ENCODE measurements at regions not wholly inside any gene's neighbourhood (a gene's known extent, or its start where the extent isn't known, plus 50 kb on each side); places are given as distances from the start of the nearest gene placed in this dataset.

DNA sequence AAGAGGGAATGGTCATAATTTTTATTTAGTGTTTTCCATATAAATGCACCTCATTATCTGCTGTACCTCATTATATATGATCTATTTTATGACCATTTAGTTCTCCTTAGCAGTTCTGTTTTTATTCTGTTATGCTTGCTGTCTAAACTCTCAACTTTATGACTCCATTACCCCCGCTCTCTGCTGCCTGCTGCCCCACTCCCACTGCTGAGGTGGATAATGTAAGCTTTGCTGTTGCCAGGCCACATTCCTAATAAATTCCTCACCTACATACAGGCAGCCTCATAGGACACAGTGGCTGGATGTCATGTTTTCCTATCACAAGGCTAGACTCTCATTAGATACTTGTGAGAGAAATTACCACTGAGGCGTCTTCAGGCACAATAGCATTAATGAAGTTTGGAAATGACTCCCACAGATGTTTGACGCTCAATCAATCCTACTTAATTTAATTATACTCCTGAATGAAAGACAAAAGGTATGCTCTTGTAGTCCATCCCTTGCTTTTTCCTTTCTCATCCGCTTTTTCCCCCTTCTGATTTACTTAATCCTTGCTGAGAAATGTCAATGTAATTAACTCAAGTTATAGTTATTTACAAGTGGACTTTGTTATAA lies 497.5 kb upstream of the IGFBP7 start:
- DNase-seq (ENCODE audit: low read depth) = no peak

DNA sequence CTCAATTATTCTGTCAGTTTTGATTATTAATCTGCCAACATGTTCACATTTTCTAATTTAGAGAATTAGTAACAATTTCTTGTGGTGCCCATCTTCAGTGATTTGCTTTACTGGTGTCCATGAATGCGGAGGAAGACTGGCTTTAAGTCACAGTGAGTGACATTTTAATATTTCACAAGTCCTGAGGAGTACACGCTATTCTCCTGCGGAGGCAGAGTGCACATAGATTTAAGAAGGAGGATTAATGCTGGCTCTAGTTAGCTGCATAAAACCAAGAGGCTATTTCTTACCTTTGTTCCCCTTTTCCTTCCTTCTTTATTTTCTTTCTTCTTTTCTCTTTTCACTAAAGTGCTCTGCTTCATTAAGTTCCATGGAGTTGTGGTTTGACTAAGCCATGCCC lies 495.2 kb upstream of the IGFBP7 start:
- DNase-seq (ENCODE audit: low read depth) = no peak

DNA sequence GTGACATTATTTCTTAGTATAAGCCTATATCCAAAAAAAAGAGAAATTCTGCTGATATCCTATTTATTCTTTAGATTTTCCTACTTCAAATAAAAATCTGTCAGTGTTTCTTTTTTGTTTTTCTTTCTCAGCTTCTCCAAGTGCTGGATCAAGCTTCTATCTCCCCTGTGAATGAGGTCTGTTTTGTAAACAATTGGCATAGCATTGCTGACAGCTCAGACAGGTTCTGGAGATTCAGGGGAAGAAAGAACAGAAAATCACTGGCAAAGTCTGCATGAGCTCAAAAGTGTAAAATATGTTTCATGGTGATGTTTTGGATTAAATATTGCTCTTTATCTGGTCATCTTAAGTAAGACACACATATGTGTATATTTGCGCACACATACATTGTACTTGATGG lies 492.0 kb upstream of the IGFBP7 start:
- DNase-seq (ENCODE audit: low read depth) = no peak

DNA sequence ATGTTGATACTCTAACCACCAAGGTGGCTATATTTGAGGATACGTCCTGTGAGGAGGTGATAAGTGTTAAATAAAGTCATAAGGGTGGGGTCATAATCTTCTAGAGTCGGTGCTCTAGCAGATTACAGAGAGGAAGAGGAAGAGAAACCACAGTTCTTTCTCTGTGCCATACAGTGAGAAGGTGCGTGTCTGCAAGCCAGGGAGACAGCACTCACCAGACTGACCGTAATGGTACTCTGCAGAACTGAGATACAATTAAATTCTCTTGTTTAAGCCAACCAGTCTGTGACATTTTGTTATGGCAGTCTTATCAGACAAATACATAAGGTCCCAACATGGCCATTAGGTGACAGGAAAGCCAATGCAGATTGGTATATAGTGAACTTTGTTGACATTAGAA lies 480.9 kb upstream of the IGFBP7 start:
- DNase-seq (ENCODE audit: low read depth) = no peak

DNA sequence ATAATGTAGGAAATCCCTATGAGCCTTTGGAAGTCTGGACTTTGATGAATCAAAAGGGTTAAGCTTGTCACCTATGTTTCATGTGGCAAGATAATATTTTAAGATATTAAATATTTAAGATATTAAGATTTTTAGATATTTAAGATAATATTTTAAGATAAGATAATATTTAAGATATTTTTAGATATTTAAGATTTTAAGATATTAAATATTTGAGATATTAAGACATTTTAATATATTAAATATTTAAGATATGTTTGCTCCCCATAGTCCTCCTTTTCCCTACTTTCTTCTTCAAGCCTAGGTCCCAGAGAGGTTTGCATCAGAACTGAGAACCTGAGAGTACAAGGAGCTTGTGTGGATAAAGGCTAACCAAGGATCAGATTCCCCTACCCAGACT lies 478.4 kb upstream of the IGFBP7 start:
- no peak for DNase-seq (ENCODE audit: low read depth)

DNA sequence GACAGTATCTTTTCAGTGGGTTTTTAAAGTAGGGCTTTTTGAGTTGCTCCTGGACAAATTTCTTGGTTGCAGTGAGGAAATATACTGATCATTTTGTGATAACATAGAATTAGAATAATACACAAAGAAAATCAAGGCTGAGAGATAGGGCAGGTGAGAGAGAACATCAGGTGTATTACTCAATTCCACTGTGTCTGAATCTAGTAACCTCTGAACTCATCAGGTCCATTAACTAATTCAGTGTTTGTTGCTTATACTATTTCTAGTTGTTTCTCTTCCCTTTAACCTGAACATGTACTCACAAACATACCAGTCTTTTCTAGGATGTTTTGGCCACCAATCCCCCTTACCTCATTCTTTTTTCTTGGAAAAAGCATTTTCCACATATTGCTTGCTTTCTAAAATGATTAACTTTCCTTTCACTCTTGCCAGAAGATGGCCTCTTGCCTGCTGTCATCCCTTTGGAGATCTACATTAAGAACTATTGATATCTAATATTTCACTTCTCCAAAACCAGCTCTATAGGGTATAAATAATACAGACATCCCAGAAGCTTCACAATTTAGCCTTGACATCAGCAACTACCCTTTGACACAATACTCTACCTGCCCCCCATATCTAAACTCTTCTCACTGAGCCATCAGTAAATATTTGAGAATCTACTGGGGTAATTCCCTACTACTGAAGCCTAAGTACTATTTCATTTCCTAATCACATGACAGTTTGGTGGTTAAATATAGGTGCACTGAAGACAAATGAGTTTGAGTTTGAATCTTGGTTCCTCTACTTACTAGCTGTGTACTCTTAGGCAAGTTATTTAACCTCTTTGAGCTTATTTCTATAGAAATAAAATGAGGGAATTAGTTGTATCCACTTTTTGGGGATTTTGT lies 470.8 kb upstream of the IGFBP7 start:
- no peak for DNase-seq (ENCODE audit: low read depth)

DNA sequence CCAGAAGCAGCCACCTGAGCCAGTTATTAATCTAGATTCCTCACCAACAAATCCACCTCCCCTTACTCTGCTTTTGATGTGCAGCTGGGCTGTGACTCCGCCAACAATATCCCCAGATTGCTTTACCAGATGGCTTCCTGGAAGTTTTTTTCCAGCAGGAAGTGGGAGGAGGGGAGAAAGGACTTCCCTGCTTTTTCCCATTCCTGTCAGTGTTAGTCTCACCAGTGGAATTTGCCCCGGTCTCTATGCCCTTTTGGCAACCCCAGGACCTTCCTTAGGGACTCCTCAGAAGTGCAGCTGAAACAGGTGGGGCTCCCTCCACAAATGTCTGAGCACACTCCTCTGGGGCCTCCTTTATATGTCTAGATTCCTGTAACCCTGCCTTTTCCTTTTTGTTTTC lies 465.2 kb upstream of the IGFBP7 start:
- DNase-seq (ENCODE audit: low read depth) = no peak

DNA sequence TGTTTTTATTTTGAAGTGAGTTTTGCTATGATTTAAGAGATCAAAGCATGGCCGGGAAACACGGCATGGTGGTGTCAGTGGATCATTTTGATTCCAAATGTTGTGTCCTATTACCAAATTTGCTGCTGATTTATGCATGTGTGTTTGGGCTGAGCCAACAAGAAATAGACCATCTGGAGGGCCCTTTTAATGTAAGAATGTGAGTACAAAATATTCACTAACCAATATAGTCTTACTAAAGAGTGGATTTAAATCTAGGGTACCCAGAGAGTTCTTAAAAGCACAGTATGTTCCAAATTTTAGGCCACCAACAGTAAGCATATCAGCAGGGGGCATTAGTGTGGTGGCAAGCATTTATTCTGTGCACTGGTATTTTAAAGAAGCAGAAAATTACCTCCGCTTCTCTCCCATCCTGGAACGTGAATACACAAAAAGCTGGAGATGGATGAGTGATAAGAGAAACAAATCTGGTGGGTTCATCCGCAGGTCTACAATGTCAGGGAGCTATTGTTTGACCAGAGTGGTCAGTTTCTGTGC lies 444.4 kb upstream of the IGFBP7 start:
- DNase-seq (ENCODE audit: low read depth) = no peak

DNA sequence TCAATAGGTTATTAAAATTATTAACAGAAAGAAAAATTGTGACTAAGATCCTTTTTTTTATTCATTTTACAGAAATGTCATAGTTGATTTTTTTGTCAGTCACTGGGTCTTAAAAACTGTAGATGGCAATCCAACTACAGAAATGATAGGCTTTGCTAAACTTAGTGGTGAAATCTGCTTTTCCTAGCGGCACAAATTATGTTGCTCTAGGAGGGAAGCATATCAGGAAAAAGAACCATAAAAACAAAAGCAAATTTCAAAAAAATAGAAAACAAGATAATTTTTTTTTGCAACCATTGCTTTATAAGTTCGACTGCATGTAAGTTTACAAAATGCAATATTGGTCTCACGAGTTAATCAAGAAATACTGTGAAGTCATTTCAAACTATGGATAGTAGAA lies 443.5 kb upstream of the IGFBP7 start:
- DNase-seq (ENCODE audit: low read depth) = no peak

DNA sequence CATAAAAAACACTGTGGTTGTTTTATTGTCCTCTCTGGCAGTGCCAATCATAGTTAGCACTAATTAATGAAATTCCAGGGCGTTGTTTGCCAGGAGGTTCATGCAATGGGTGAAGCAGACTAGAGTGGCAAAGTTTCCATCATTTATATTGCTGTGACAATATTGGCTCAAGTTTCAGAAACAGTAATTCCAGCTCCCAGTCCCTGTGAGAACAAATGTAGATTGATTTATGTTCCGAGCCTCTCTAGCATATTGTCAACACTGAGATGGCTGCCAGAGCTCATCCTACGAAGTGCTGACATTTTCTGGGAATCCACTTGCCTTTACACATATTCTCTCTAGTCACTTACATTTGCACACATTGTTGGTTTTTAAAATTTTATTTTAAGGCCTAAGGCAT lies 440.0 kb upstream of the IGFBP7 start:
- DNase-seq (ENCODE audit: low read depth) = no peak

DNA sequence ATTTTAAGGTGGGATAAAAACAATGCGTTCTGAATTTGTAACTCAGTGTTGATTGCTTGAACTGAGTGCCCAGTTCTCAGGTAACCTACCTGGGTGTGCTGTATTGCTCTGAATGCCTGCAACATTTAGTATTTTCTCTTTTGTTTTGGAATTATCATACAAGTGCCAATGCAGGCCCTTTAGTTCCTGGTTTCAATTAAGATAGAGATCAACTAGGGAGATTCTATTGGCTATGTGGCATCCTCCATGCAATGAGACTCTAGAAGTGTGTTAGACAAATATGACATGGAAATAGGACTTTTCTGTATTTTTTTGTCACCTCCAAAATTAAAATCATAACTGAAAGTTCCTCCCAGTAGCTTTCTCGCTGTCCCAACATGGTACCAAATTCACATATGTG lies 438.7 kb upstream of the IGFBP7 start:
- DNase-seq (ENCODE audit: low read depth) = no peak

DNA sequence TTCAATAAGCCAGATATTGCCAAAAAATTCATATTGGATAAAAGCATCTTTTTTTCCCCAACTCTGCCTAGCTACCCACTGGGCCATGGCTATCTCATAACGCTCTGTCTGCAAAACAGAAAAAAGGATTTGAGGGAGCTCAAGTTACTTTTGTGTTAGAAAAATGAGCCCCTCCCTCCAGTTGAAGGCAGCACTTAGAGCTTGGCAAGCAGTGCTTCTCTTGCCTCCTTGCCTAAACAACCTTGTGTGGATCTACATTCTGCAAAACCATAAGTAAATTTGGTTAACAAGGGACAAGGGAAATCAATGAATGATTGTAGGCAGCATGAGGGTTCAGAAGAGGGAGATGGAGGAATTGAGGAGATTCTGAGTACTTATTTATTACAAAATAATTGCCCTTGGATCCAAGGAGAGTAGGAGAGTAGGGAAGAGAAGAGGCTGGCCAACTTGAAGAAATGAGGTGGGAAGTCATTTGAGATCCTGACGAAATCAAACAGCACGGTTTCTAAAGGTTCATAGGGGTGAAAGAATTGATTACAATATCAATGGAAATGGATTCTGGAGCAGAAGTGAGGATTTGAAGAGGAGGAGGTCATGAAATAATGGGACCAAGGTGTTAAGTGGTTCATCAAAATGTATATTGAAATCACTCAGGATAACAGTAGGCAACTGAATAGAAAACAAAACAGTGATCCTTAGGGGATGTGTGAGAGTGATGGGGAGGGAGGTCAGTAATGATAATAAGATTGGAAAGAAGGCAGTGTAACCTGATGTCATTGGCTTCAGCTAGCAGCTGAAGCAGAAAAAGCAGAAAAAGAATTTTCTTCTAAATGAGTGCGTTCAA lies 434.8 kb upstream of the IGFBP7 start:
- DNase-seq (ENCODE audit: low read depth) = no peak

DNA sequence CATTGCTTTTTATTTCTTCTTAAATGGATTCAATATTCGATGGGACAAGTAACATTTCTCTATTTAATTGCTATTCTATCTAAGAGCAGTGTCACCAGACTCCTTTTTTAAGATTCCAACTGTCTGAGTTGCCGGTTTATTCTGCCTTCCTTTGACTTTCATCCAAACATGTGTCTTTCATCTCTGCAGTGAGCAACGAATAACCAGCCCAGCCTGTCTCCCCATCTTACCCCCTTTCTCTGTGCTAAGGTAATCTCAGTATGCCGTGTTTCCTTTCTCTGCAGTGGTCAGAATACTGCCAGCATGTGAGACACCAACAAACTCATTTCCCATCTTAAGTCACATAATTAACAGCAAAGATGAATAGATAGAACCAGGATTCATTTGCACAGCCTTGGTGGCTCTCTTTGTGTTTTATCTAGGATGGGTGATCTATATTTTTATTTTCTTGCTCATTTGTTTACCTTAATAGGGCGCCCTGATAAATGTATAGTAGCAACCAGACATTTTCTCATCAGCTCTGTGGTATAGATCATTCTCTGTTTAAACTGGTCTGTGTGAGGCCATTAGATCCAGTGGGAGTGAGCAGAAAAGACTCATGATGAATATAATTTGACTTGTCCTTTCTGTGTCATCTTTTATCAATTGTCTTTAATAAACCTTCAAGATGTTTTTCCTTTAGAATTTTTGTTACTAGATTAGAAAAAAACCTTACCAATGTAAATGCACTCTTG lies 394.8 kb upstream of the IGFBP7 start:
- no peak for DNase-seq (ENCODE audit: low read depth)

DNA sequence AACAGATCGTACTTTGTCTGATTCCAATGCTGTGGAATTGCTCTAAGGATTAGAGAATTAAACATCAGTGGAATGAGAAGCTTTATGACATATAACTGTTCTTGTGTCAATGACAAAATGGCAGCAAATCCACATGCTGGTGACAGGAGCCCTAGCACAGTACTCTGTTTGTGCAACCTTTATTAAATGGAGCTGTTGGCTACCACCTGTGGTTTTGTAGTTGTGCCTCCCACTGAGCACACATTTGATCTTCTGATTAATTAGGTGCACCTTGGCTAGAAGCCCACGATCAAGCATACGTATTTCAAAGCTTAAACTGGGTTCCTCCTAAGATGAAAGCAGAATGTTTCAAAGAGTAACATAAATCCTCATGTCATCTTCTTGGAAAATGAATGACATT lies 394.0 kb upstream of the IGFBP7 start:
- DNase-seq (ENCODE audit: low read depth) = no peak

DNA sequence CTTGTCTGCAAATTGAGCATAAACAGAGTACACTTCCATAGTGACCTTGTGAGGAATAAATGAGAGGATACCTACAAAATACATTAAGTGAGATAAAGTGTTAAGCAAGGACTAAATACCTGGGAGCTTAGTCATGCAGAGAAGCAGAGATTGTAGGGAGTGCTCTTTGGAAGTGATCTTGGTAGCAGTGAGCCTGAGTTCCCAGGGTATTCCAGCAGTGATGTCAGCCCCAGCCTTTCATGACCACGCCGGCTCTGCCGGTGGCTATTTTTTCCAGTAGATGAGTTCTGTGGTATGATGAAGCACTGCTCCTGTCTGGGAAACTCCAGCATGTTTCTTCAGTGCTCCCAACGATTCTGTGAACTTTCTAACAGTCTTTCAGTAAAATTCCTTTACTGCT lies 391.5 kb upstream of the IGFBP7 start:
- DNase-seq (ENCODE audit: low read depth) = no peak

DNA sequence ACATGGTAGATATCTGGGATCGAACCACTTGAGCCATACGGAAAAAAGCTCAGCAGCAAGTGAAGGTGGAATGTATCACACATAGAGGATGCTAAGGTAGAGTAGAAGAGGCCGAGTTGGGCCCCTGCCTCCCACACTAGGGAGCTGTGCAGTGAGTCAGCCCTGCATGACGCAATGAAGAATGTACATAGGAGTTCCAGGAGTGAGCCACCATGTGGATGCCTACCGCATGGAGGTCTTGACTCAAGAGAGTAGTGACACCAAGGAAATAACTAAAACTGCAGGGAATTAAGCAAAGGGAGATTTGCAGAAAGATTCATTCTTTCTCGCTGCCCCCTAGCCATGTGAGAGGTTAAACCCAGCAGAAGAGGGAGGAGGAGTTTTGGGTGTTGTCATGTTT lies 389.6 kb upstream of the IGFBP7 start:
- no peak for DNase-seq (ENCODE audit: low read depth)

DNA sequence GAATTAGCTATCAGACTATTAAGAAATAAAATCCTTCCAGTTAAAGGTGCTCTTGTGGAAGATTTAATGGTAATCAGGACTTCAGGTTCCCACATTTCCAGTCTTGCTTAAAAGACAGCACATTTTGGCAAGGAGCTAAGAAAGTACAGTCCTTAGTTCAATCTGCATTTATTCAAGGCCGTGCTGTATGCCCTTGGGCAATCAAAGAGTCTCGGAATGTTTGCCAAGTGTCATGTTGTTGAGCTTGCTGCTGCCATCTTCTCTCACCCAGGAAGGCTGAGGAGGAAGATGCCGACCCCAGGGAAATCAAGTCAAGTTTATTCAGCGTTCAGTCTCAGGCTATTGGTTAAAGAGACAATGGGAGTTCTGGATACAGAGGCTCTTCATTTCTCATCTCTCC lies 388.1 kb upstream of the IGFBP7 start:
- no peak for DNase-seq (ENCODE audit: low read depth)

DNA sequence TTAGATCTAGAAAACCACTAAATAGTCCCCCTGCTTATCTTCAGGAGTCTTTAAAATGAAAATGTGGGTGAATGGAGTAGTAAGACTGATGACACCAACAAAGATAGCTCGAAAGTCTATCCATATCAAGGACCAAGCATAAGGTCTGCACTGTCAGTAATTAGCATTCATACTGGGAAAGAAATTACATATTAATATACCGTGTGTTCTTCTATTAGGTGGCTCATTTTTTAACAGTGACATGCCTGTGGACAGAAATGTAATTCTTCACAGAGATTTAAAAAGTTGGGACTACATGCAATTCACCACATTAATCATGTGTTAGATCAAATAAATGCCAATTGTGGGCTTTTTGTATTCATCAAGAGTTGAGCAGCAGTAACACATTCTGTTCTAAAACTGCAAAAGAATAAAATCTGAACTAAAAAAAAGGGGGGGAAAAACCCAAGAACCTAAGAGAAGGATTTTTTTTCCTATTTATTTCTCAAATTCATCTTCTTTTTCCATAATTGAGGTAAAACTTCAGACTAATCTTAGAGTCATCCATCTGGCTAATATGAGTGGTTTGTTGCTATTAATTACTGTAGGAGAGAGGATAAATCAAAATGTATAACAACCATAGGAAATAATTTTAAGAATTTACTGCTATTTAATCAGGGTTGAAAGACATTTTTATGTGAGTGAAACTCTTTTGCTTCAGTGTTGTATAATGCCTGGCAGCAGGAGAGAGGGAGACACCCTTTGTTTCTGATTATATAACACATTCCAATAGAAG lies 386.7 kb upstream of the IGFBP7 start:
- no peak for DNase-seq (ENCODE audit: low read depth)

DNA sequence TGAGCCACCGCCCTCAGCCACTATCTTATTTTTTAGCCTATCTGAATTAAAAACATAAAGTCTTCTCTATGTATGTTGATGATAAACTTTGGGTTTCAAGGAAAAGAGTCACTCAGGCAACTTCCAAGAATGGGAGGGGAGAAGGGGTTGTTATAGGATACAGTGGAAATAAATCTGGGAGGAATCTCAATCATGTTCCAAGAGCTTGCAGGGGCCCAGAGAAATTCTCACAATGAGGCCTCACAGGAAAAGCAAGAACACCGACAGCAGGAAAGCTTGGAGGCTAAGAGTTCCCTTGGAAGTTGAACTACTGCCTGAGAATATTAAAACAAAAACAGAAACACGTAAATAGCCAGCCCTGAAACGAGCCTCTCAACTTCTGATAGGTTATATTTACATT lies 384.6 kb upstream of the IGFBP7 start:
- DNase-seq (ENCODE audit: low read depth) = no peak

DNA sequence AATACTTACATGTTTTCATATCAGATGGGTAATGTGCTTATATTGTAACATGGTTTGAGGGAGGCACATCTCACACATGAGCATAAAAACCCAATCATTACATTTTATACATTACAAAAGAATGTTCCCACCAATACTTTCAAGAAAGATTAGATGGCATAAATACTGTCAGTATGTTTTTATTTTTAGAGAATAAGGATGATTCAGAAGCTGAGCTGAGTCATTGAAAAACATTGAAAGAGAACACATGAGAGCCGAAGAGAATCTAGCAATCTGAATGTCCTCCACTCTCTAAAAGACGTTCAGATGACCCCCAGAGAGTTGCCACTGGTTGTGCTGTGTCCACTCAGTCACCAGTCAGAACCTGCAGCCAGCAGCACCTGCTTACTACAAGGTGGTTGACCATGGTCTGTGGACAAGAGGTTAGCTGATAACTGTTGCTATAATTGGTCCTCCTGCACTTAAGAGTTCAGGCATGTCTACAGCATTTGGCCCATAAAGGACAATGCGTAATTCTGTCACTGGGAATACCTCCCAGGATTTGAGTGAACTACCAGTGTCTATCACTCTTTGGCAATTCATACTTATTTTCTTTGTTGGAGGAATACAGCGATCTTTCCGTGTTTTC lies 382.2 kb upstream of the IGFBP7 start:
- no peak for DNase-seq (ENCODE audit: low read depth)

DNA sequence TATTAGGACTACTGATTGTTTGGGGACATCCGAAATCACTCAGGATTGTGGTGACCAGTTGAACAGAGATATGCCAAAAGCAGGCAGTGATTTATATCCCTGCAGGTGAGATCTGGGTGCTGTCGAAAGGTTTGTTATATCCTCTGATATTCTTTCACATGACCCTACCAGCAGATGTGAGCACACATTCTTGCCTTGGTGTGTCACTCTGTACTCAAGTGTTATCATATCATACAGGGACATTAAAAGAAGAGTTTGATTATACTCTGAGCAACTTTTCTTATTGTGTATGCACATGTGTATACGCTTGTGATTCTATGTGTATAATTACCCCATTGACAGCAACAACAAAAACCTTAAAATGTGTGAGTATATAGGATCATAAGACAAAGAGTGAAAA lies 381.2 kb upstream of the IGFBP7 start:
- no peak for DNase-seq (ENCODE audit: low read depth)

Data from activated T-helper 1 cell treated with Interleukin-2 at 50 U/mL for 16 hours (primary cell).